CD14-positive monocyte (primary cell): ENCODE measurements at regions not wholly inside any gene's neighbourhood (a gene's known extent, or its start where the extent isn't known, plus 50 kb on each side); places are given as distances from the start of the nearest gene placed in this dataset.

Source experiments
- DNase-seq, 3 donors: peaks; one replicate each; pipeline ENCODE4 v3.0.0-alpha.2; 2011 to 2022
- H2AFZ ChIP-seq: 2 replicates; pipeline ENCODE4 v1.6.0; 2012; ENCODE audit warnings: mild to moderate bottlenecking, low read depth, low read length, inconsistent platforms; ENCODE audit not compliant: insufficient read depth, poor library complexity, severe bottlenecking
- H3K27ac ChIP-seq, 2 donors: 1 replicate in 1 of 2; 2 replicates in 1 of 2; pipeline ENCODE4 v1.5.1; 2012 to 2013; ENCODE audit warnings: low read length in 2 of 2, control low read depth in 1 of 2, inconsistent platforms in 1 of 2, low read depth in 1 of 2, mild to moderate bottlenecking in 1 of 2
- H3K27me3 ChIP-seq, 2 donors: one replicate each; pipeline versions ENCODE4 v1.6.0 to v1.6.1; 2011 to 2013; ENCODE audit warnings: low read length in 2 of 2; ENCODE audit not compliant: control insufficient read depth in 2 of 2, insufficient read depth in 2 of 2
- H3K36me3 ChIP-seq, 2 donors: replicated peaks in 1 of 2; 1 replicate in 1 of 2; 2 replicates in 1 of 2; pipeline versions ENCODE4 v1.5.1 to v1.6.1; 2012 to 2013; ENCODE audit warnings: low read length in 2 of 2, control low read depth in 1 of 2, inconsistent platforms in 1 of 2, mild to moderate bottlenecking in 1 of 2; ENCODE audit not compliant: insufficient read depth in 2 of 2, control insufficient read depth in 1 of 2
- H3K4me1 ChIP-seq, 2 donors: 1 replicate in 1 of 2; 2 replicates in 1 of 2; pipeline versions ENCODE4 v1.5.1 to v1.6.1; 2012 to 2013; ENCODE audit warnings: low read length in 2 of 2, control low read depth in 1 of 2, inconsistent platforms in 1 of 2, mild to moderate bottlenecking in 1 of 2, moderate library complexity in 1 of 2; ENCODE audit not compliant: insufficient read depth in 2 of 2, control insufficient read depth in 1 of 2
- H3K4me2 ChIP-seq: replicated peaks from 2 replicates; pipeline ENCODE3; 2012; ENCODE audit warnings: low read length, moderate library complexity, mild to moderate bottlenecking; ENCODE audit not compliant: poor library complexity, severe bottlenecking; ENCODE audit errors: extremely low read depth
- H3K4me3 ChIP-seq, 3 experiments: fragments of 200-600 bp in 1 of 3; sonication (generic) in 1 of 3; replicated peaks in 1 of 3; 1 replicate in 2 of 3; 2 replicates in 1 of 3; pipeline ENCODE4 v1.5.1; 2011 to 2013; ENCODE audit warnings: low read length in 3 of 3, mild to moderate bottlenecking in 3 of 3, control low read depth in 2 of 3, low read depth in 2 of 3, inconsistent platforms in 1 of 3, moderate library complexity in 1 of 3
- H3K79me2 ChIP-seq: 2 replicates; pipeline ENCODE4 v1.6.0; 2012; ENCODE audit warnings: mild to moderate bottlenecking, control low read depth, inconsistent platforms, low read length, moderate library complexity; ENCODE audit not compliant: insufficient read depth
- H3K9ac ChIP-seq: 2 replicates; pipeline ENCODE4 v1.6.0; 2017; ENCODE audit warnings: low read length, mild to moderate bottlenecking; ENCODE audit not compliant: insufficient read depth, poor library complexity, severe bottlenecking
- H3K9me3 ChIP-seq, 2 donors: replicated peaks in 1 of 2; 1 replicate in 1 of 2; 2 replicates in 1 of 2; pipeline versions ENCODE4 v1.5.1 to v1.6.1; 2012 to 2013; ENCODE audit warnings: low read length in 2 of 2, control low read depth in 1 of 2; ENCODE audit not compliant: control insufficient read depth in 1 of 2, insufficient read depth in 1 of 2
- H4K20me1 ChIP-seq: 2 replicates; pipeline ENCODE4 v1.6.0; 2012; ENCODE audit warnings: mild to moderate bottlenecking, low read length, control low read depth, moderate library complexity; ENCODE audit not compliant: insufficient read depth
- H3K27ac Mint-ChIP-seq, 7 donors: one replicate each; pipeline ENCODE4 v1.8.0; 2020; ENCODE audit warnings: mild to moderate bottlenecking in 7 of 7, mixed read lengths in 7 of 7, moderate library complexity in 6 of 7, inconsistent platforms in 2 of 7
- H3K27me3 Mint-ChIP-seq, 3 donors: one replicate each; pipeline ENCODE4 v1.8.0; 2021 to 2022; ENCODE audit warnings: low read depth in 3 of 3, mild to moderate bottlenecking in 3 of 3, mixed read lengths in 3 of 3, moderate library complexity in 3 of 3, inconsistent platforms in 1 of 3
- H3K36me3 Mint-ChIP-seq, 2 donors: one replicate each; pipeline ENCODE4 v1.8.0; 2020; ENCODE audit warnings: mixed read lengths in 2 of 2, inconsistent platforms in 1 of 2, mild to moderate bottlenecking in 1 of 2
- H3K4me1 Mint-ChIP-seq: one replicate; pipeline ENCODE4 v1.8.0; 2020; ENCODE audit warnings: mild to moderate bottlenecking, mixed read lengths
- H3K4me3 Mint-ChIP-seq, 2 donors: one replicate each; pipeline ENCODE4 v1.8.0; 2020; ENCODE audit warnings: mild to moderate bottlenecking in 2 of 2, mixed read lengths in 2 of 2, moderate library complexity in 1 of 2
- H3K9me3 Mint-ChIP-seq, 7 donors: one replicate each; pipeline ENCODE4 v1.8.0; 2020 to 2022; ENCODE audit warnings: mixed read lengths in 7 of 7, mild to moderate bottlenecking in 6 of 7, moderate library complexity in 6 of 7, inconsistent platforms in 2 of 7
- WGBS: methylation state at CpG from one replicate; pipeline ENCODE4 v1.1.5; 2013; ENCODE audit warnings: missing lambda C conversion rate; ENCODE audit not compliant: insufficient coverage; 5-methylcytosine and 5-hydroxymethylcytosine counted together
- intact Hi-C, 2 donors: fragments of 100-400 bp; cut with micrococcal nuclease; formaldehyde crosslinking; loops; one replicate each; pipeline versions ENCODE4 v1.15.0 to v1.15.1; 2023
- TF ChIP-seq, protein P1 (sequence below): fragments of 200-600 bp; IDR thresholded peaks from one replicate; pipeline ENCODE4 v1.8.0; 2022; ENCODE audit warnings: antibody characterized with exemption, mild to moderate bottlenecking

- H3K27me3 Mint-ChIP-seq: peaks cover 0 to 2% (median 0%) of the 10 kb centered on the region in 3 donors
- Histone ChIP-seq H3K27me3 (no peaks in the 10 kb centered on the region), H3K4me2 (no peak overlapping the region), H3K36me3 (no peaks in the 10 kb centered on the region), H2AFZ (no peak overlapping the region), H3K27ac (peak overlapping the region in 1 of 2 donors; percentile 94), H3K9me3 (no peaks in the 10 kb centered on the region), H3K79me2 (no peaks in the 10 kb centered on the region), H3K4me3 (no peak overlapping the region), H4K20me1 (no peaks in the 10 kb centered on the region), H3K4me1 (peaks cover 40 to 43% of the 10 kb centered on the region in 2 donors), H3K9ac (no peak overlapping the region)
- TF ChIP-seq, protein P1, sequence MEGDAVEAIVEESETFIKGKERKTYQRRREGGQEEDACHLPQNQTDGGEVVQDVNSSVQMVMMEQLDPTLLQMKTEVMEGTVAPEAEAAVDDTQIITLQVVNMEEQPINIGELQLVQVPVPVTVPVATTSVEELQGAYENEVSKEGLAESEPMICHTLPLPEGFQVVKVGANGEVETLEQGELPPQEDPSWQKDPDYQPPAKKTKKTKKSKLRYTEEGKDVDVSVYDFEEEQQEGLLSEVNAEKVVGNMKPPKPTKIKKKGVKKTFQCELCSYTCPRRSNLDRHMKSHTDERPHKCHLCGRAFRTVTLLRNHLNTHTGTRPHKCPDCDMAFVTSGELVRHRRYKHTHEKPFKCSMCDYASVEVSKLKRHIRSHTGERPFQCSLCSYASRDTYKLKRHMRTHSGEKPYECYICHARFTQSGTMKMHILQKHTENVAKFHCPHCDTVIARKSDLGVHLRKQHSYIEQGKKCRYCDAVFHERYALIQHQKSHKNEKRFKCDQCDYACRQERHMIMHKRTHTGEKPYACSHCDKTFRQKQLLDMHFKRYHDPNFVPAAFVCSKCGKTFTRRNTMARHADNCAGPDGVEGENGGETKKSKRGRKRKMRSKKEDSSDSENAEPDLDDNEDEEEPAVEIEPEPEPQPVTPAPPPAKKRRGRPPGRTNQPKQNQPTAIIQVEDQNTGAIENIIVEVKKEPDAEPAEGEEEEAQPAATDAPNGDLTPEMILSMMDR: no peak
- no peak for DNase-seq
- peaks cover 0 to 2% (median 0%) of the 10 kb centered on the region in 7 donors for H3K9me3 Mint-ChIP-seq
- no peaks in the 10 kb centered on the region for H3K36me3 Mint-ChIP-seq
- peak overlapping the region in 4 of 7 donors; percentile 29 to 96 (median 88) for H3K27ac Mint-ChIP-seq
- peaks cover 36% of the 10 kb centered on the region for H3K4me1 Mint-ChIP-seq
- intact Hi-C loops: loop anchor here (5.0 kb wide), 3 partner anchors 33 to 93 kb away; no protein-coding TSS in a partner anchor
- no peak overlapping the region for H3K4me3 Mint-ChIP-seq
Measured at GRCh38 chr22:22064580-22064979, 82.0 kb upstream of the TOP3B start.

- H3K9ac ChIP-seq: no peak overlapping the region
- TF ChIP-seq, protein P1: no peak
- peak overlapping the region; percentile 37 for H3K4me2 ChIP-seq
- H2AFZ ChIP-seq: no peak overlapping the region
- peak overlapping the region in 1 of 2 donors; percentile 94 for H3K27ac ChIP-seq
- peaks cover 47% of the 10 kb centered on the region for H3K4me1 Mint-ChIP-seq
- H3K27me3 Mint-ChIP-seq: peaks cover 0 to 3% (median 2%) of the 10 kb centered on the region in 3 donors
- peak overlapping the region; percentile 82 to 99 (median 96) for H3K27ac Mint-ChIP-seq
- H3K27me3 ChIP-seq: no peaks in the 10 kb centered on the region
- H3K4me3 ChIP-seq: peak overlapping the region in 1 of 3 experiments; percentile 33
- no peaks in the 10 kb centered on the region for H3K9me3 ChIP-seq
- H4K20me1 ChIP-seq: no peaks in the 10 kb centered on the region
- H3K79me2 ChIP-seq: no peaks in the 10 kb centered on the region
- WGBS: no CpG with 5 or more reads among the region's 2 CpGs
- DNase-seq: peak in 1 of 3 donors; percentile 48
- no peaks in the 10 kb centered on the region for H3K36me3 ChIP-seq
- H3K9me3 Mint-ChIP-seq: peaks cover 0 to 2% (median 0%) of the 10 kb centered on the region in 7 donors
- peak overlapping the region in 1 of 2 donors; percentile 16 for H3K4me3 Mint-ChIP-seq
- H3K4me1 ChIP-seq: peaks cover 48 to 53% of the 10 kb centered on the region in 2 donors
- no peaks in the 10 kb centered on the region for H3K36me3 Mint-ChIP-seq
- intact Hi-C loops: loop anchor here (5.0 kb wide), 3 partner anchors 35 to 95 kb away; no protein-coding TSS in a partner anchor
Measured at GRCh38 chr22:22062306-22062793, 79.8 kb upstream of the TOP3B start.
